ENCODE measurements at regions not wholly inside any gene's neighbourhood (a gene's known extent, or its start where the extent isn't known, plus 50 kb on each side); places are given as distances from the start of the nearest gene placed in this dataset.

DNA sequence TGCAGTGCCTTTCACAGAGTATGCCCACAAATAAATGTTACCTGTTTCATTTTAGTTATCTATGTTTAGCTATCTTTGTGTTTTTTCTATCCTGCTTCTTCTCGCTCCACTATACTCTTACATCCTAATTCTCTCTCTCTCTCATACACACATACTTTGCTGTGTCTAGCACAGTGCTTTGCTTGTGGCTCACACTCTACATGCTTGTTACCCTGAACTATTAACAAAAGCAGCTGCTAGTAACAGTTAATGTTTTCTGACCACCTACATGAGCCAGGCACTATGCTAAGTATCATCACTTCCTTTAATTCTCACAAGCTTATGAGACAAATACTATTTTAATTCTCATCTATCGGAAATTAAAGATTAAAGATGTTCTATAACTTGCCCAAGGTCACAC lies 390.5 kb upstream of the HNRNPA3 start:
- TF ChIP-seq EZH2 (IDR thresholded peaks at IDR 0.05; ENCODE audit: low read depth) (no peak), CTCF (conservative IDR thresholded peaks at IDR 0.05) (no peak)

Data from PC-9 (cell line).